Esophagus muscularis mucosa (tissue), 4 donors: ENCODE measurements at regions not wholly inside any gene's neighbourhood (a gene's known extent, or its start where the extent isn't known, plus 50 kb on each side); places are given as distances from the start of the nearest gene placed in this dataset.

ENCODE experiments used
- DNase-seq: peaks from one replicate; pipeline ENCODE4 v3.0.0-alpha.2; 2017; ENCODE audit errors: extremely low spot score
- H3K27ac ChIP-seq, 4 donors: fragments of 200-600 bp; sonication (generic); replicated peaks in 1 of 4; 1 replicate in 3 of 4; 2 replicates in 1 of 4; pipeline ENCODE4 v1.5.1; 2016 to 2019; ENCODE audit warnings: mild to moderate bottlenecking in 1 of 4
- H3K27me3 ChIP-seq, 4 donors: fragments of 200-600 bp; sonication (generic); one replicate each; pipeline versions ENCODE4 v1.5.1 to v1.6.0; 2016 to 2019
- H3K36me3 ChIP-seq, 4 donors: fragments of 200-600 bp; sonication (generic); one replicate each; pipeline ENCODE4 v1.5.1; 2016 to 2019
- H3K4me1 ChIP-seq, 4 donors: fragments of 200-600 bp; sonication (generic); one replicate each; pipeline ENCODE4 v1.5.1; 2016 to 2019
- H3K4me3 ChIP-seq, 4 donors: fragments of 200-600 bp; sonication (generic); 1 replicate in 2 of 4; 2 replicates in 2 of 4; pipeline ENCODE4 v1.5.1; 2016 to 2019; ENCODE audit warnings: mild to moderate bottlenecking in 4 of 4, moderate library complexity in 1 of 4
- H3K9me3 ChIP-seq, 4 donors: fragments of 200-600 bp; sonication (generic); 1 replicate in 3 of 4; 2 replicates in 1 of 4; pipeline ENCODE4 v1.5.1; 2016 to 2019
- CTCF ChIP-seq, 3 experiments: fragments of 200-600 bp in 2 of 3; fragments of 450-650 bp in 1 of 3; sonication (generic) in 2 of 3; IDR thresholded peaks; one replicate each; pipeline ENCODE4 v1.5.1; 2017 to 2019; ENCODE audit warnings: antibody characterized with exemption in 3 of 3, mild to moderate bottlenecking in 2 of 3, moderate library complexity in 1 of 3
- EP300 ChIP-seq: sonication (generic); formaldehyde crosslinking; IDR thresholded peaks from one replicate; pipeline ENCODE4 v1.6.1; 2017; ENCODE audit warnings: antibody characterized with exemption
- POLR2A ChIP-seq: fragments of 450-650 bp; IDR thresholded peaks from one replicate; pipeline ENCODE4 v1.6.1; 2017; ENCODE audit warnings: antibody characterized with exemption, moderate library complexity, mild to moderate bottlenecking, low read depth
- POLR2AphosphoS5 ChIP-seq, 2 donors: sonication (generic); formaldehyde crosslinking; IDR thresholded peaks; one replicate each; pipeline ENCODE4 v1.6.1; 2017; ENCODE audit warnings: antibody characterized with exemption in 2 of 2
- WGBS: methylation state at CpG from one replicate; pipeline ENCODE4 v1.1.5; 2018; 5-methylcytosine and 5-hydroxymethylcytosine counted together
- intact Hi-C: fragments of 100-400 bp; cut with DNase I; formaldehyde crosslinking; loops from one replicate; pipeline ENCODE4 v1.15.1; 2023

- H3K4me3 ChIP-seq, result no peak overlapping the region
- H3K27me3 ChIP-seq, result no peaks in the 10 kb centered on the region
- H3K36me3 ChIP-seq, result no peaks in the 10 kb centered on the region
- no peak overlapping the region for H3K27ac ChIP-seq
- intact Hi-C loops, result no loop called here
- TF ChIP-seq EP300 (no peak), POLR2A (no peak), CTCF (IDR thresholded peaks at IDR 0.05) (no peak), POLR2AphosphoS5 (IDR thresholded peaks at IDR 0.05) (no peak)
- H3K4me1 ChIP-seq, result no peaks in the 10 kb centered on the region
- H3K9me3 ChIP-seq, result no peaks in the 10 kb centered on the region
- 77% methylated on average over 6 of the region's 6 CpGs for WGBS
- no peak for DNase-seq
Measured at GRCh38 chr7:32177232-32177631, 107.0 kb upstream of the PDE1C start.

- intact Hi-C loops, result no loop called here
- TF ChIP-seq EP300 (no peak), POLR2A (no peak), POLR2AphosphoS5 (IDR thresholded peaks at IDR 0.05) (no peak), CTCF (IDR thresholded peaks at IDR 0.05) (no peak)
Measured at GRCh38 chr7:32175099-32175498, 104.9 kb upstream of the PDE1C start.

GRCh38 chr7:32171248-32171647 is 101.0 kb upstream of the PDE1C start:
- intact Hi-C loops, result no loop called here
- Histone ChIP-seq H3K27me3 (no peaks in the 10 kb centered on the region), H3K9me3 (no peaks in the 10 kb centered on the region), H3K4me1 (no peaks in the 10 kb centered on the region), H3K36me3 (no peaks in the 10 kb centered on the region), H3K4me3 (no peak overlapping the region), H3K27ac (no peak overlapping the region)
- TF ChIP-seq CTCF (IDR thresholded peaks at IDR 0.05) (no peak), EP300 (no peak), POLR2AphosphoS5 (IDR thresholded peaks at IDR 0.05) (no peak), POLR2A (no peak)
- WGBS, result 85% methylated on average over 2 of the region's 2 CpGs
- no peak for DNase-seq

More at GRCh38 chr7:32175099-32175498, 104.9 kb upstream of the PDE1C start:
- 83% methylated on average over 2 of the region's 2 CpGs for WGBS
- Histone ChIP-seq H3K4me3 (no peak overlapping the region), H3K9me3 (no peaks in the 10 kb centered on the region), H3K27ac (no peak overlapping the region), H3K4me1 (no peaks in the 10 kb centered on the region), H3K27me3 (no peaks in the 10 kb centered on the region), H3K36me3 (no peaks in the 10 kb centered on the region)
- no peak for DNase-seq

- intact Hi-C loops, result no loop called here
- Histone ChIP-seq H3K27ac (no peak overlapping the region), H3K36me3 (no peaks in the 10 kb centered on the region), H3K27me3 (no peaks in the 10 kb centered on the region), H3K9me3 (no peaks in the 10 kb centered on the region), H3K4me3 (no peak overlapping the region), H3K4me1 (no peaks in the 10 kb centered on the region)
- DNase-seq, result no peak
- 94% methylated on average over 1 of the region's 1 CpG for WGBS
- TF ChIP-seq POLR2AphosphoS5 (IDR thresholded peaks at IDR 0.05) (no peak), POLR2A (no peak), CTCF (IDR thresholded peaks at IDR 0.05) (no peak), EP300 (no peak)
Measured at GRCh38 chr7:32170838-32171237, 100.6 kb upstream of the PDE1C start.

- no peak for TF ChIP-seq POLR2AphosphoS5 (IDR thresholded peaks at IDR 0.05)
- TF ChIP-seq EP300, result no peak
- TF ChIP-seq POLR2A, result no peak
- TF ChIP-seq CTCF (IDR thresholded peaks at IDR 0.05), result no peak
Measured at GRCh38 chr7:32169228-32169627, 99.0 kb upstream of the PDE1C start.

More at GRCh38 chr7:32169228-32169627, 99.0 kb upstream of the PDE1C start:
- no peak for DNase-seq
- no peaks in the 10 kb centered on the region for H3K27me3 ChIP-seq
- intact Hi-C loops, result no loop called here
- no peak overlapping the region for H3K4me3 ChIP-seq
- no peaks in the 10 kb centered on the region for H3K36me3 ChIP-seq
- H3K9me3 ChIP-seq, result no peaks in the 10 kb centered on the region
- 73% methylated on average over 3 of the region's 3 CpGs for WGBS
- peaks cover 0 to 2% (median 0%) of the 10 kb centered on the region in 4 donors for H3K4me1 ChIP-seq
- no peak overlapping the region for H3K27ac ChIP-seq
